Embryonic facial prominence (tissue), 1 donor: ENCODE measurements at regions not wholly inside any gene's neighbourhood (a gene's known extent, or its start where the extent isn't known, plus 50 kb on each side); places are given as distances from the start of the nearest gene placed in this dataset.
"Not testable (repeated sequence)": the region's sequence is repeated elsewhere in the genome, so short reads cannot be mapped to it uniquely, and the experiment has no call there.

Experiments
- DNase-seq: peaks from one replicate; pipeline ENCODE4 v3.0.0-alpha.2; 2016; ENCODE audit errors: extremely low spot score

DNA sequence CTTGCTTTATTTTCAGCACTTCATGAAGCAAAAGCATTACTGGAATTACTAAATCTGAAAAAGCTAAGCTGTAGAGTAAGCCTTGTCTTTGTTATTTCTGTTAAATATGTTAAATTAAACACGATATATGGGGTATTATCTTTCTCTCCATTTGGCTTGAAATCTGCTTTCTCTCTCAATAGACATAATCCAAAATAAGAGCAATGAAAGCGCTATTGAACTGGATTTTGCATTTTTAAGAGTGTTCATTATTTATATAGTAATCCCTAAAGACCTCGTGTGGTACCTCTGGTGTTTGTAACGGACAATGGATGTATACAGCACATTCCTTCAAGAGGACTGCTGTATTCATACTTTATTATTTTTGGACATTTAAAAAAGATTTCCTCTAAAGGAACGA is 91.5 kb upstream of the KCNE2 start:
- no peak for DNase-seq

DNA sequence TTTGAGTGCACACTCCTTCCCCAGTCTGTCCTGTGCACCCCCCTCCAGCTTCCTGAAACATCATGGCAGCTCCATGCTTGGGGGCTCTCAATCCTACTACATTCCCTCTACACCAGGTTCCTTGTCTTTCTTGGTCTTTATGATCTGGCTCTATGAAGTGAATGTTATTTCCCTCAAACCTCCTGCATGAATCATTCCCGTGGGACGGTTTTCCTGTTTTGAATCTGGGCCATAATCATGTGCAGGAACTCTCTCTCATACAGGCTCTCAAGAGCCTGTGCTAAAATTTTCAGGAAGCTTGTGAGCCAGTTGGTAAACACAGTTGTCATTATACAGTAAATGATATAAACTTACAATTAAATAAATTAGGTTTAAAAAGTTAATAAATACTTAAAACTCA is 89.8 kb upstream of the KCNE2 start:
- DNase-seq, result no peak

DNA sequence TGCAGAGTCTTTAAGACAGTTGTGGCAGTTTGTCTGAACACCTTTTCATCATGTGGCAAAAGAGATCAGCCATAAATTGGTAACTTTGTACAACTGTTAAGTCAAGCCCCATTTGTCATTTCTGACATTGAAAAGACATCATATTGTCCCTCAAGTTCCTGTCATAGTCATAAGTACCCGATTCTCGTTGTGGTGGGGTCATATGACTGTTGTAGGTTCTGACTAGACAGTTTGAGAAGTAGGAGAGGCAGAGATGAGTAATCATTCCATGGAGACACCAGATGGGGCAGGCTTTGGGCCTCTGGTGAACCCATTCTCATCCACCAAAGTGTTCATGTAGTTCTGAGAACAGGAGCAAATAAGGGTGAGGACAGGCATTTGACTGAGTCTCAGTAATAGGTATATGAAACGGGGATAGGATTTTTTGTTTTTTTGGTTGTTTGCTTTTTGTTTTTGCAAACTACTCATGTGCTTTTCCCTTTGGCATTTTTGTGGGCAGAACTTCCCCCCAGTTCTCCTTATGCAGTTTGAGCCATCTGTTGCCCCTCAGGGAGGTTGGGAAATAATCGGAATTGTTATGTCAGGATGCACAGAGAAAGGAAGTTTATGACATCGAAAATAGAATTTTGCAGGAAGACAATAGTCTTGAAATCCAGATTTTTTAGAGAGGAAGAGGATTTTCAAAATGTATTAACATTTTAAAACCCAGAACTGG is 86.9 kb upstream of the KCNE2 start:
- DNase-seq, result no peak

DNA sequence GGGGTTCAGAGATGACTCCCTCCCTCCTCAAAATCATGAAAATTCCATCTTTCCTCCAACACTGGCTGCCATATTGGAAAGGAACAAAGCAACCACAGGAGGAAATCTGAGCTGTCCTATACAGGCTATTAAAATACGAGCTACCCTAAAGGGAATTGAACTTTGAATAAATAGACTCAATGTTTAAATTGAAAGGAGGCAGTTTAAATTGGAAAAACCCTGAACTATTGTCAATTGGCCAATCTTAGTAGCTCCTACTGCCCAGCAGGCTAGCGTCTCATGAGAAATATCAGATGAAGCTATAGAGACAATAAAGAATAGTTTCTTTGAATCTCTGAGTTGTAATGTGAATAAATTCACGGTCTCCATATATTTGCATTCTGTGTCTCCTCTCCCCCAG is 85.4 kb upstream of the KCNE2 start:
- DNase-seq, result no peak

DNA sequence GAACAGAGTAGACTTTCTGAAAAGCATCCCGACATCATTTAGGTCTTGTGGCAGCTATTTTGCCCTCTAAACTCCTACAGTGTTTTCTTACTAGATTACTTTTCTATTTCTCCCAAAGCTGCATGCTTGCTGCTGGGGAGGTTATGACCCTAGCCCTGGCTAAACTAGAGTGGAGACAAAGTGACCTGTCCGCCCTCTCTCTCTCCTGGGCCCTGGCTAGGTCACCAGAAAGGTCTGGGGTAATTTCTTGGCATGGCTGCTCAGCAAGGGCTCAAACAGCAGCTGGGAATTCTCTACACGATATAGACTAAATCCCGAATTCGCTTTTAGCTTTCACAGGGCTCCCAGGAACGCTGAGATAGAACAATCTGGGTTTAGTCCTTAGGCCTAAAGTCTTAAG is 84.5 kb upstream of the KCNE2 start:
- no peak for DNase-seq

DNA sequence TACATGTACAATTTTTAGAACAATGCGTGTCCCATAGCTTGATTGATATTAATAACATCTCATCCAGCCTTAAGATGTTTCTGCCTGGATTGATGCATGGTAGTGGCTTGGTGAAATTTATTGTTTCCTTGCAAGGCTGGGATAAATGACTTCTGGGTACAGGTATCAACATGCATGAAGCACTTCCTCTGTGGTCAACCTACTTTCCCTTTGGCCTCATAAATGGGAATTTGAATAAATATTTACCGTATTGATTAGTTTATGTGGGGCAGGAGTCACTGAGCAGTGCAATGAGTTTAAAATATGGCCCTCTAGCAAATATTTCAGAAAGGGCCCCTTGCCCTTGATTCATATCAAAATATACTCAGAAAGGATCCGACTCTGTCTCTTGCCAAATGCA is 83.9 kb upstream of the KCNE2 start:
- DNase-seq, result no peak

DNA sequence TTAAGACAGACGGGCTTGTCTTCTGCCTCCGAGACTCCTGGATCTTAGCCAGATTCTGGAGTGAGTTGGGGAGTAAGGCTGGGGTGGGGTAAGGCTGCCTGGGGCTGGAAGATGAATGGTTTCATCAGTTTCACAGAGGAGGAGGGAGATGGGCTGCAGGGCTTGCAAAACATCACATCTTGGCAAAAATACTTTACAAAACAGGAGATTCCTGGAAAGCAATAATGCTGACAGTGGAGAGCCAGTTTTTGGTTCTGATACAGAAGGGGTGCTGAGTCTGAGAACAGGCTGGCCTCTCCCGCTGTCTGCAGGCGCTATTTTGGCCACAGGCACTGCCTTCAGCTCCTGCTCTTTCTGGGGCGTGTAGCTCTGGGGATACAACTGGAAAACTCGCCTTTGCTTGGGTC is 83.4 kb upstream of the KCNE2 start:
- no peak for DNase-seq

DNA sequence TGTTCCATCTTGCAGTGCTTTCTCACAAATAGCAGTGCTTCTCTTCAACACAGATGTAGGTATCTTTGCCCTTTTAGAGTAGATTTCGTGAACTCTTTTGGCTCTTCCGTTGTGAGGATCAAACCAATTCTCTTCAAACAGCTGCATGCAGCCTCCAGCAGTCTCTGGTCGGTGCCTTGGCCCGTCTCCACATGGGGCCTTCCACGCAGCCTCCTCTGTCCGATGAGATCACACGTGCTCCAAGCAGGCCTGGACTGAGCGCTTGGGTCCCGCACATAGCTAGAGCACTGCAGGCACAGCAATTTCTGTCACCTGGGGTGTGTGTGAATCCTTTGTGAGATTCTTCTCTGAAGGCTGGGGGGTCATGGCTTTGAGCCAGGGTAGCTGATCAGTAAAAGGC is 82.8 kb upstream of the KCNE2 start:
- DNase-seq, result no peak

DNA sequence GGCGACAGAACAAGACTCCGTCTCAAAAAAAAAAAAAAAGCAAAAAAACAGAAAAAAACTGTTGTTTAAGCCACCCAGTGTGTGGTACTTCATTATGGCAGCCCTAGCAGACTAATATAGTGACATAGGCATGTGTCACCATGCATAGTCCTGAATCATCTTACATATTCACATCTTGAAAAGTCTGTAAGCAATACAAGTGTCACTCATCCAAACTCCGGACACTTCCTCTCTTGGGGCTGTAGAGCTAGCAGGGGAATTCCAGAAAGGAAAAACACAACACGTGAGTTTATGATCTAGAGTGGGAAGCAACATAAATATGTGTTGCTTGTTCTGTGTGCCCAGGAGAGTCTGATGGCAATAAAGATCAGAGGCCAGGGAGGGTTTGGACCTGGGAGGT is 81.6 kb upstream of the KCNE2 start:
- no peak for DNase-seq

DNA sequence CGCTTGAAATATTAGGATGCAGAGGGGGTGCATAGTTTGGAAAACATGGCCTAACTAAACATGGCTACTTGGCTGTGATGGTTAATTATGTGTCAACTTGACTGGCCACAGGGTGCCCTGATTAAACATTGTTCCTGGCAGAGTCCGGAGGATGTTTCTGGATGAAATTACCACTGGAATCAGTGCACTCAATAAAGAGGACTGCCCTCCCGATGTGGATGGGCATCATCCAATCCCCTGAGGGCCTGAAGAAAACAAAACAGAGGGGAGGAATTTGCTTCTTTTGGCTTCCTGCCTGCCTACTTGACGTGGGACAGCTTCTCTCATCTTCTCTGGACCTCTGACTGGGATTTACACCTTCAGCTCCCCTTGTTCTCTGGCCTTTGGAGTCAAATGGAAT is 79.1 kb upstream of the KCNE2 start:
- no peak for DNase-seq

DNA sequence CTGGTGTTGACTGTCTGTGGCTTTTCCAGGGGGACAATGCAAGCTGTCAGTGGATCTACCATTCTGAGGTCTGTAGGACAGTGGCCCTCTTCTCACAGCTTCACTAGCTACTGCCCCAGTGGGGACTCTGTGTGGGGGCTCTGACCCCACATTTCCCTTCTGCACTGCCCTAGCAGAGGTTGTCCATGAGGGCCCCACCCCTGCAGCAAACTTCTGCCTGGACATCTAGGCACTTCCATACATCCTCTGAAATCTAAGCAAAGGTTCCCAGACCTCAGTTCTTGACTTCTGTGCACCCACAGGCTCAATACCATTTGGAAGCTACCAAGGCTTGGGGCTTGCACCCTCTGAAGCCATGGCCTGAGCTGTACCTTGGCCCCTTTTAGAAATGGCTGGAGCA is 75.8 kb upstream of the KCNE2 start:
- DNase-seq, result not testable (repeated sequence)

DNA sequence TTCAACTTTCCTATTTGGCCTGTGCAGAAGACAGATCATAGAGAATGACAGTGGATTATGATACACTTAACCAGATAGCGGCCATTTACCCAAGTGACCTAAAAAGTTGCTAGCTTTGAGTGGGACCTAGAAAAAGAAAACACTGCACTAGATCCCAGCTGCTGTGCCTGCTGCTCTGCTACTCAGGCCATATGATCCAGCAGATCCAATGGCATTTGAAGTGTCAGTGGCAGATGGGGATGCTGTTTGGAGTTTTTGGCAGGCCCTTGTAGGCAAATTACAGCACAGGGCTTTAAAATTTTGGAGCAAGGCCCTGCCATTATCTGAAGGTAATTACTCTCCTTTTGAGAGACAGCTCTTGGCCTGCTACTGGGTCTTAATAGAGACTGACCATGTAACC is 74.0 kb upstream of the KCNE2 start:
- no peak for DNase-seq

DNA sequence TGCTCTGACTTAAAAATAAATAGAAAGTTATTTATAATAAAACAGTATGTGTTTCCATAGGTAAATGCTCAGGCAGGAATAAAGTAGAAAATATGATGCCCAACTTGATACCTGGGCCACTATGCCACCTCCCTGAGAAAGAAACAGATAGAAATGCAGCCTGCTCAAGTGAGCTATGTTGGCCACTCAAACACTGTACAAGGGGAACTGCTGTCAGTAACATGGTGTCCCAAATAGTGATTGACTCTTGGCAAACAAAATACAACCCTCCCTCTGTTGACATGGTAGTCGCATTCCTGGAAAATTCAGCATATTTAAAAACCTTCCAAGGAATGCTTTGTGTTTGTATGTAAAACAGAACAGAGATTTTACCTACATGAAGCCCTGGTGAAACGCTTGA is 66.9 kb upstream of the KCNE2 start:
- no peak for DNase-seq

DNA sequence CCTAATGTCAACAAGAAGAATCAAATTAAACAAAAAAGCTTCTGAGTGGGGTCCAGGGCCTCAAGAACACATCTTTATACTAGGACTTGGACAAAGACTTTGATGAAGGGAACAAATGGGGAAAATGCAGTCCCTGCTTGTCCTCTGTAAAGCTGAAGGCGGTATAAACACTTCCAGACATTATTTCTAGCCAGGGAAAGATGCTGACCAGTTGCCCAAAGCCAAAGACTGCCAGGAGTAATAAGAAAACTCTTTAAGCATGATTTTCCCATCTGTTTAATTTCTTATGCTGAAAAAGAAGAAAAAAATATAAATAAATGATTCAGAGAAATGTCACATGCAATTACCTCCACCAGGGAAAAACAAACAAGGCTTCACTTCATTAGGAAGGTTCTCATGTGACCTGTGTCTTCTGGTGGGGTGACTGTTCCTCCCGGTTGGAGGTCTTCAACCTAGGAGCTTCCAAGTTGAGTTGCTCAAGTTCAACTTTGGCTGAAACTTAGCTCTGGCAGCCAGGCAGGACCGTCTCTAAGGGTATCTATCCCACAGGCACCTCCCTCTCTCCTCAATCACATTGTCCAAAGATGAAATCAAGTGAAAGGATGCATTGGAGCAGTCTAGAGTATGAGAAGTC is 65.2 kb upstream of the KCNE2 start:
- no peak for DNase-seq

DNA sequence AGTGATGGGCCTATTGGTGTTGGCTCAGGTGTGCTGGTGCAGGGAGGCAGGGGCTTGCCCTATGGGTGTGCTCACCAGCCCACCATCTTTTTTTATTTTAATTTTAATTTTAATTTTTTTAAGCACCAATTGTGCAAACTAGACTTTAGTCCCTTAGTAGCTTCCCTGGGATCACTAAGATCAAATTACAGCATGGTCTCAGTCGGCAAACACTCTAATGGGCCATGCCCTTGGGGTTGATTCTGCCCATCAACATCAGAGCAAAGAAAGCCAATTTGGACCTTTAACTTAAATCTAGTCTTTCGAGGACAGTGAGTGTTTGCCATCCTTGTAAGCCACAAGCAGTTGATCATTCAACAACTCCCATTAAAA is 64.7 kb upstream of the KCNE2 start:
- DNase-seq, result no peak

DNA sequence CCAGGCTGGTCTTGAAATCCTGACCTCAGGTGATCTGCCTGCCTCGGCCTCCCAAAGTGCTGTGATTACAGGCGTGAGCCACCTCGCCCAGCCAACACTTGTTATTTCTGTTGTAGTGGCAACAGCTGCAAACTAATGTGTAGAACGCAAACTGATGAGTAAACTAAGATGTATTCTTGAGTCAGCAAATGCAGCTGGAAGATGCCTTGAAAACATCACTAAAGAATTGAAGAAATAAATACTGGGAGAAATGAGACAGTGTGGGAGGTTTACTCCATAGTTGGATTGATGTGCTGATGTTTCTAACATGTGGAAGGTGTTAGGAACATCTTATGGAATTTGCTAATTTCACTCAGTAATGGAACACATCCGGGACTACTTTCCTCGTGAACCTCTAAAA is 61.3 kb upstream of the KCNE2 start:
- no peak for DNase-seq

DNA sequence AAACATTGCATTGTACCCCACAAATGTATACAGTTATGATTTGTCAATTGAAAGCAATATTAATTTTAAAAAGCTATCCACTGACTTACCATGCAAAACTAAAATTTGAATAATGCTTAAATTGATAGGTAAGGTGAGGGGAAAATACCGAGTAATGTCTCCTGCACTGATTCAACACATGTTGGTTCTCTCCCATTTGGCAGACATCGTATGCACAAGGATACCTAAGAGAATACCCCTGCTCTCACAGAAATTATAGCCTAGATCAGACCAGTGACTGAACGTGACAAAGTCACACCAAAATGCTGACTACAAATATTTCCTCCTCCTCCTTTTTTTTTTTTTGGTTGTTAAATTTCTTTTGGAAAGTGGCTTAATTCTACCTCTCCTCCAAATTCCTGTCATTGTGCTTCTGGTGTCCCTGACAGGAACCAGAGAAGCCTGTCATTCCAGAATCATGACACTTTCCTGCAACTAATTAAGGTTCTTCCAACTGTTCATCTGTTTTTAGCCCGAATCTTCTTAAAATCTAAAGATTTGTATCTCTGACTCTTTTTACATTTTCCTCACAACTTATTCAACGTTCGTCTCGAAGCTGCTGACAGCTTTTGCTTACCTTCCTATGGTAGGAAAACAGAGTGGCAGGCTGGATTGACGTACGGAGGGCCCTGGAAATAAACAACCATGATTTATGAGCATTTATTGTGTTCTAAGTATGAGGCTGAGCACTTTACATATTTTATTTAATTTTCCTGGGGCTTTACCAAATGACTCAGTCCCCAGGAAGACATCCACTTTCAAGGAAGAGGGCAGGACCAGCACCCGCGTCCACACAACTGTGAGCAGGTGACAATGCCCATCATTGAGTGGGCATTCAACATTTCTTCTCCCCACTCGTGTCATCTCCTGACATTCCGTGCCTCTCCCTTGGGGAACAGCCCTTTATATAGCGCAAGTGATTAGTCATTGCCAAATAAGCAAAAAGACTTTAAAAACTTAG is 57.9 kb upstream of the KCNE2 start:
- no peak for DNase-seq

DNA sequence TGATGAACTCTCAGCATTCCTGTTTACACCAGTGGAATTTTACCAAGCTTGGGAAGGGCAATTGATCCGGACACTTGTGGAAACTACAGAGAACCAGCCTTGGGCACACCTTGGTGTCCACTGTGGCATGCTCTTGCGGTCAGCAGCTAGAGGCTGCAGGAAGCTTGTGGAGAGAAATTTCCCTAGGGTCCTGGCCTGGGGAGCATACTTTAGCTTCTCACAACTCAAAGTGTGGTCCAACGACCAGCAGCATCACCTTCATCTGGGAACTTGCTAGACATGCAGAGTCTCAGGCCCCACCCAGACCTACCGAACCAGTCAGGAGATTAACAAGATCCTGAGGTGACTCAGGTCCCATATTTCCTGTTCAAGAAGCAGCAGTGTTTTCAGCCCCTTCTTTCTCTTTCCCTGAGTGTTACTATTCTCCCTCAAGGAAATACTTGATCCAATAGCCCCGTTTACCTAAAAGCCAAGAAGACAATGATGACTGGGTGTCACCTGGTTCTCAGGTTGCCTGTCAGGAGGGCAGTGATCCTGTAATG is 55.7 kb upstream of the KCNE2 start:
- no peak for DNase-seq

DNA sequence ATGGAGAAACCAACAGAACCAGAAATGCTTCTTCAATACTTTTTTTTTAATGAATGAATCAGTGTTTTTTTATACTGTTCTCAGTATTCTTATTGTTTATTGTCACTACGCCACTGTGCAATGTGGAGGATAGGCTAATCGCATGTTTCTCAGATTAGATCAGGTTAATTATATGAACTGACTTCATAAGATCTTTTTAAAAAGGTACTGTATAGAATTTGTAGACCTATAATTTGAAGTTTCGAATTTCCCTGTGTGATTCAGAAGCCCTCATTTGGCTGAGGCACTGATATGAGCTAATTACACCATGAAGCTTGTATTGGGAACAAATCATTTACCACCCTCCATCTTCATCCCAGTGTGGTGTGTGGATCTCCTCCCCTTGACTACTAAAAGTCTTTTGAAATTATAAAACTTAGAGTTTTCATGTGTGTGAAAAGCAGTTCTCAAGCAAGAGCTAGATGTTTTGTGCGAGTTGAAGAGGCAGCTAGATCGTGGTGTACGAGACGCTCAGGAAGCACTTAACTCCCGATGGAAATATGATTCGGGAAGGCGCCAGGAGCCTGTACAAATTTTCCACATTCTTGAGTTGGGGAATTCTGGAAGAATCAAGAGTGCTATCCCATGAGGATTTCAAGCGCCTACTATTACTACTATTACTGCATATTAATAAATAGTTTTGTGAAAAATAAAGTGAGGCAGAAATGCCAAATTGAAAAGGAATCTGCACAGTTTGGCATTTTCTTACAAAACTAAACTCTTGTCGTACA is 52.1 kb upstream of the KCNE2 start:
- DNase-seq, result no peak

DNA sequence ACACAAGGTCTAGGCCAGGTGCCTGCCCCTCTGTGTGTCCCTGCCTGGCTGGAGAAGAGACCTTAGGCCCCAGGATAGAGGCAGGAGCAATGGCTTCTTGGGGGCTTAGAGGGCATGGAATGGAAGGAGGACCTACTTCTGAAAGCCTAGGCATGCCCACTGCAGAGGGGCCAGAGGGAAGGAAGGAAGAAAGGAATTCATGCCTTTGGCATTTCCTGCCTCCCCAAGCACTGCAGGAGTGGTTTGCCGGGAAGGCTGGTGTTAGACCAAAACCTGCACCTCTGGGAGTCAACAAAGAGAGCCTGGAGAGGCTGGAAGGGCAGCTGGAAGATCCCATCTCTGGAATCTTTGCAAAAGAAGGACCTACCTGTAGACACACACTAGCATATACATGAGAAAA is 50.7 kb upstream of the KCNE2 start:
- no peak for DNase-seq
